GM21381 (cell line): ENCODE measurements at regions not wholly inside any gene's neighbourhood (a gene's known extent, or its start where the extent isn't known, plus 50 kb on each side); places are given as distances from the start of the nearest gene placed in this dataset.
"Not testable (repeated sequence)": the region's sequence is repeated elsewhere in the genome, so short reads cannot be mapped to it uniquely, and the experiment has no call there.

Experiments
- ATAC-seq: cut with Tn5 transposase; IDR thresholded peaks from one replicate; pipeline ENCODE4 v1.9.1; 2021; ENCODE audit warnings: mild to moderate bottlenecking, moderate library complexity; ENCODE audit not compliant: unreplicated experiment

- ATAC-seq = no peak
Measured at GRCh38 chr17:83159204-83160049, 80.0 kb downstream of the METRNL start.

- ATAC-seq = no peak
Measured at GRCh38 chr17:83160443-83161297, 81.3 kb downstream of the METRNL start.

GRCh38 chr17:83161298-83162034 is 82.1 kb downstream of the METRNL start:
- no peak for ATAC-seq

- ATAC-seq = no peak
Measured at GRCh38 chr17:83162035-83162745, 82.8 kb downstream of the METRNL start.

- ATAC-seq = no peak
Measured at GRCh38 chr17:83164490-83164889, 85.1 kb downstream of the METRNL start.

GRCh38 chr17:83170571-83171260 is 91.3 kb downstream of the METRNL start:
- ATAC-seq = no peak

GRCh38 chr17:83171661-83172060 is 92.3 kb downstream of the METRNL start:
- no peak for ATAC-seq

GRCh38 chr17:83172099-83172498 is 92.7 kb downstream of the METRNL start:
- ATAC-seq = not testable (repeated sequence)

GRCh38 chr17:83172646-83173045 is 93.2 kb downstream of the METRNL start:
- not testable (repeated sequence) for ATAC-seq

GRCh38 chr17:83173180-83173913 is 93.9 kb downstream of the METRNL start:
- ATAC-seq = not testable (repeated sequence)

- ATAC-seq = no peak
Measured at GRCh38 chr17:83173914-83174361, 94.5 kb downstream of the METRNL start.

GRCh38 chr17:83174362-83175118 is 95.1 kb downstream of the METRNL start:
- peak; percentile 62 for ATAC-seq

- peak; percentile 8 for ATAC-seq
Measured at GRCh38 chr17:83175119-83175821, 95.9 kb downstream of the METRNL start.

- ATAC-seq = no peak
Measured at GRCh38 chr17:83175822-83176622, 96.6 kb downstream of the METRNL start.

GRCh38 chr17:83176623-83177583 is 97.5 kb downstream of the METRNL start:
- no peak for ATAC-seq
